LNCaP clone FGC (cell line): ENCODE measurements at regions not wholly inside any gene's neighbourhood (a gene's known extent, or its start where the extent isn't known, plus 50 kb on each side); places are given as distances from the start of the nearest gene placed in this dataset.
A peak's percentile ranks its signal among the peaks of the same experiment; 100 is the strongest.
"Not testable (repeated sequence)": the region's sequence is repeated elsewhere in the genome, so short reads cannot be mapped to it uniquely, and the experiment has no call there.

Experiments
- DNase-seq: peaks from one replicate; pipeline ENCODE4 v3.0.0-alpha.2; 2011; ENCODE audit warnings: low read depth
- H3K4me3 ChIP-seq: 2 replicates; pipeline ENCODE4 v1.5.1; 2011; ENCODE audit warnings: mild to moderate bottlenecking, low read depth, low read length, control low read depth
- TF ChIP-seq, protein P1 (sequence below): IDR thresholded peaks from 2 replicates; pipeline ENCODE4 v1.5.1; 2012; ENCODE audit warnings: mild to moderate bottlenecking; ENCODE audit not compliant: control insufficient read depth, insufficient read depth; ENCODE audit errors: extremely low read depth

- H3K4me3 ChIP-seq, DNase-seq: not testable (repeated sequence)
These were observed 50.3 kb upstream of the AGTPBP1 start for GRCh38 chr9:85792057-85792456.

DNA sequence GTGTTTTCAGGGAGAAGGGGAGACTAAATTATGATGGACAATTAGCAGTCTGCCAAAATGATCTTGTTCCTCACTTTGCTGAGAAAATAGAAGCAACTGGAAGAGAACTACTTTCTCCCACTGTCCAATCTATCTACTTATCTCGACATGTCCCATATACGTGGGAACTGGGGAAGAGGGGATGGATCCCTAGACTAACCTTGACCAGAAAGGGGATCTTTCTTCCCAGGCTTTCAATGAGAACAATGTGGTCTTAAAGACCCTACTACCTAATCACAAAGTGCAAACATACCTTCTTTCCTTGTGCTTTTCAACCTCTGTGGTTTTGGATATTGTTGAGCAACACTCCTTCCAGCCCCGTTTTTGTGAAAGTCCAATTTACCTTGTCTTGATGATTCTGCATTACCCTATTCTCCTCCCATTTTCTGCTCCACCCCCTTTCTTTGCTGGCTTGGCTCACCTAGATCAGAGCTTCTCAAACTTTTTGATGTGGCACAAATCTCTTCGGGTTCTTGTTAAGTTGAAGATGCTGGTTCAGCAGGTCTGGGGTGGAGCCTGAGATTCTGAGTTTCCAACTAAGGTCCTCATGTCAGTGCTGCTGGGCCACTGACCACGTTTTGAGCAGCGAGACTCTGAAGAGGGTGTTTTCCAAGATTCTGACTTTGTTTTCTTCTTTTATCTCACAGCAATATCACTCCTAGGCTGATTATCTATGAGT is 61.4 kb upstream of the AGTPBP1 start:
- not testable (repeated sequence) for DNase-seq, H3K4me3 ChIP-seq

DNA sequence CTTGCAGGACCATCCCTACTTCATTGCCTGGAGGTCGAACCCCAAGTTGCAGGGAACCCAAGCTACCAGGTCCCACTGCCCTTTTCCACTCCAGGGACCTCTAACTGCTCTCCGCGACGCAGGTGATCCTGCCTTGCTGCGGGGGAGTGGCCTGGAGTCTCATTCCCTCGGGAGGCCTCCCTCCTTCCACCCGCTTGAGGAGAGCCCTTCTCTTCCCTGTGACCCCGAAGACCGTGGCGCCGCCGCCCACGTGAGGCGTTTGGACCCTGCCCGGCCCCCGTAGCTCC is 63.0 kb upstream of the AGTPBP1 start:
- DNase-seq: not testable (repeated sequence)
- peak overlapping the region; percentile 65 for H3K4me3 ChIP-seq

DNA sequence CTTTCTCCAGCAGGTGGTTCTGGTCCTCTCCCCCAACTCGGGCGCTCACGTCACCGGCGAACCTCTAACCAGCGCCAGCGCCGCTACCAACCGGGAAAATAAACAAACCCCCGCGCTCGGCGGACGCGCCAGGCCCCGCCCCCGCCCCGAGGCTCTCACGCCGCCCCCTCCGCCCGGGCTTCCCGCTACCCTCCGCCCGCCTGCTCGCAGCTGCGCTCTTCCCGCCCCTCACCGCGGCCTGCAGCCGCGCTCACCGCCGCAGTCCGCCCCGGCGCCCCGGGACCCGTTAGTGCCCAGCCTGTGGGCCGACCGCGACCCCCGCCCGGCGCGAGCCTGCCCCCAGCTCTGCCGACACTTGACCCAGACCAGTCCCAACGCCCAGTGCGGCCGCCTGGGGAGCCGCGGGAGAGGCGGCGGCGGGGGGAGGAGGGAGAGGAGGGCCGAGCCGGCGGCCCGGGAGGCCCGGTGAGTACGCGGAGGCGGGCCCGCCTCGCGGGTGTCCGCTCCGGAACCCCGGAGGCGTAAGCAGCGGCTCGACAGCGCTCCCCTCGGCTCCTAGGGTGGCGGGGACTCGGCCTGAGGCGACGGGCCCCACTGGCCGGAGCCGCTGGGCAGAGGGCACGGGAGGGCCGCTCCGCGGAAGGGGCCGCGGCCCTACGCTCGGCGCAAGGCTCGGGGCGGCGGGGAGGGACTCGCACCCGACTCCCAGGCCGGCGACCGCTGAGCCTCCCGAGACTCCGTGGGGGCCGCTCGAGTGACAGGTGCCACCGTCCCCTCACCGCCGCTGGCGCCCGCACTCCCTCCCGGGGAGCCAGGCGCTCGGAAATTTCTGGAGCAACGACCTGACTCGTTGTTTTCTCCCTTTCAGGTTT is 63.6 kb upstream of the AGTPBP1 start:
- not testable (repeated sequence) for DNase-seq
- H3K4me3 ChIP-seq: peak overlapping the region; percentile 65

DNA sequence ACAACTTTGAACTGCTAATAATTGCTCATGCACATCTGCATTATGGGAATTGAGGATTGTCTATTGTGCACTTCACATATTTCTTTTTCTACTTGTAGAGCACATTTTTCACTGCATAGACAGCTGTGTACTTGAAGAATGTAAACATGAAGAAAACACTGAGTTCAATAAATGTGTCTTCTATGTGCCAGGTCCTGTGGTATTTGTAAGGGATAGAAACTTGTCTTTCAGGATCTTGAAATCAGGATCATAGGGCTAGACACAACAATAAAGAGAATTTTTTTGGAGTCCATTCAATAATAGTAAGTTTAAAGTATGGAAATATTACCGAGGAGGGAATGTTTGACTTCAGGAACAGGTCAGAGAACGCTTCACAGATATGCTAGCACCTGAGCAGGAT is 66.6 kb upstream of the AGTPBP1 start:
- H3K4me3 ChIP-seq: not testable (repeated sequence)
- DNase-seq: peak; percentile 74

More for the DNA sequence above, 63.6 kb upstream of the AGTPBP1 start:
- TF ChIP-seq, protein P1, sequence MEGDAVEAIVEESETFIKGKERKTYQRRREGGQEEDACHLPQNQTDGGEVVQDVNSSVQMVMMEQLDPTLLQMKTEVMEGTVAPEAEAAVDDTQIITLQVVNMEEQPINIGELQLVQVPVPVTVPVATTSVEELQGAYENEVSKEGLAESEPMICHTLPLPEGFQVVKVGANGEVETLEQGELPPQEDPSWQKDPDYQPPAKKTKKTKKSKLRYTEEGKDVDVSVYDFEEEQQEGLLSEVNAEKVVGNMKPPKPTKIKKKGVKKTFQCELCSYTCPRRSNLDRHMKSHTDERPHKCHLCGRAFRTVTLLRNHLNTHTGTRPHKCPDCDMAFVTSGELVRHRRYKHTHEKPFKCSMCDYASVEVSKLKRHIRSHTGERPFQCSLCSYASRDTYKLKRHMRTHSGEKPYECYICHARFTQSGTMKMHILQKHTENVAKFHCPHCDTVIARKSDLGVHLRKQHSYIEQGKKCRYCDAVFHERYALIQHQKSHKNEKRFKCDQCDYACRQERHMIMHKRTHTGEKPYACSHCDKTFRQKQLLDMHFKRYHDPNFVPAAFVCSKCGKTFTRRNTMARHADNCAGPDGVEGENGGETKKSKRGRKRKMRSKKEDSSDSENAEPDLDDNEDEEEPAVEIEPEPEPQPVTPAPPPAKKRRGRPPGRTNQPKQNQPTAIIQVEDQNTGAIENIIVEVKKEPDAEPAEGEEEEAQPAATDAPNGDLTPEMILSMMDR: peak; percentile 34; the same call in 1 of the 2 replicates

DNA sequence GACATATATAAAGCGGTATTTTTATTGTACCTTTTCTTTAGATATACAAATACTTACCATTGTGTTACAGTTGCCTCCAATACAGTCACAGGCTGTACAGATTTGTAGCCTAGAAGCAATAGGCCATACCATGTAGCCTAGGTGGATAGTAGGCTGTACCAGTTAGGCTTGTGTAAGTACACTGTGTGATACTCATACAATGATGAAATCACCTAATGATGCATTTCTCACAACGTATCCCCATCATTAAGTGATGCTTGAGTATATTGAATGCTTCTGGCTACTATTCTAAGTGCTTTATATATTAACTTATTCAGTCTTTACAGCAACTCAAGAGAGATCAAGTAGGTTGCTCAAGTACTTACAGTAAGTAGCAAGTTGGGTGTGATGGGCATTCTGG is 71.6 kb upstream of the AGTPBP1 start:
- not testable (repeated sequence) for DNase-seq, H3K4me3 ChIP-seq

GRCh38 chr9:85814800-85815199 is 73.0 kb upstream of the AGTPBP1 start:
- DNase-seq, H3K4me3 ChIP-seq: not testable (repeated sequence)

- TF ChIP-seq, protein P1: peak; percentile 49
- not testable (repeated sequence) for DNase-seq, H3K4me3 ChIP-seq
These were observed 77.2 kb upstream of the AGTPBP1 start for GRCh38 chr9:85818971-85819370.

DNA sequence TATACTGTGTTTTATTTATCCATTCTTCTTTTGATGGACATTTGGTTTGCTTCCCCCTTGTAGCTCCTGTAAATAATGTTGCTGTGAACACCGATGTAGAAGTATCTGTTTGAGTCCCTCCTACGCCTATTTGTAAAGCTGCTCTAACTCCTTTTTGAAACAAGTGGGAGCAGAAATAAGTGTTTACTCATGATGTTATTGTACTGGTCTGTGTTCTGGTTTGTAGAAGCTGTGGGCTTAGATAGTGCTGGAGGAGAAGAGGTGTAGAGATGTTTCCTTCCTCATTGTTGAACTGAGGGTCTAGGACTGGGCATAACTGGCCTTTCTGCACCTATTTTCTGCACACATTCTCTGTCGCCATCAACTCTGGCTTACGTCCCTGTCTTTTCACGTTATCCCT is 78.8 kb upstream of the AGTPBP1 start:
- DNase-seq: not testable (repeated sequence)

DNA sequence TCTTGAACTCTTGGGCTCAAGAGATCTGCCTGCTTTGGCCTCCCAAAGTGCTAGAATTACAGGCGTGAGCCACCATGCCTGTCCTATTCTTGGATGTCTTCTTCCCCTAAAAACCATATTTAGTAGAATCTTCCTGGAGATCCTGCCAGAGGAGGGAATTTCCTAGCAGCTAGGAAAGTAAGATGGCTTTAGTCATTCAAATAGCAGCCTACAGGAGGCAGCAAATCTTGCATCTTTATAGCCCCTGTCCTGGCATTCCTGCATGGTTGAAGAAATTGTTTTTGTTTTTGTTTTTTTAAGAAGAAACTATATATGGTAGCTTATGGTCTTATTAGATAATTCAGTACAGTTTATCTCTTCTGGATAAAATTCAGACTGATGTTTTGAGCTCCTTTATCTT is 83.2 kb upstream of the AGTPBP1 start:
- not testable (repeated sequence) for H3K4me3 ChIP-seq, DNase-seq
- TF ChIP-seq, protein P1: 0 out of 2 replicates have a peak, but pooled peaks have one; percentile 20

More for the DNA sequence above, 78.8 kb upstream of the AGTPBP1 start:
- H3K4me3 ChIP-seq: not testable (repeated sequence)

DNA sequence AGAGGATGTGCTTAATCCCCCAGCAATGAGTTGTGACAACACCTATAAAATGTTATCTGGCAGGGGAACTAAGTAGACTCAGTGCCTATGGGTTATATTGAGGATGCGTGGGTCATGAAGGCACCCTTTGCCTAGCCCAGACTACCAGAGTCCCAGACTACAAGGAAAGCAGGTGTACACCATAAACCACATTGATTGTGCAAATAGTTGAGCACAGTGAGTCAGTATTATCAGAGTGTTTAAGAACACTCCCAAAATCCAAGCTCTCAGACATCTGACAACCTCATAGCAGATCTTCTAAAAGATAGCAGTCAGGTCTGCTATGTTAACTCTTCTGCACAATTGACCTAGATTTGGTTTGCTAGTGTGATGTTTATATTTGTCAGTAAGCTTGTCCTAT is 92.8 kb upstream of the AGTPBP1 start:
- DNase-seq: peak; percentile 71
- H3K4me3 ChIP-seq: not testable (repeated sequence)

- H3K4me3 ChIP-seq, DNase-seq: not testable (repeated sequence)
These were observed 97.0 kb upstream of the NAA35 start for GRCh38 chr9:85843949-85844348.

- DNase-seq, H3K4me3 ChIP-seq: not testable (repeated sequence)
These were observed 93.2 kb upstream of the NAA35 start for GRCh38 chr9:85847782-85848181.
